GM19099 (cell line): ENCODE measurements at regions not wholly inside any gene's neighbourhood (a gene's known extent, or its start where the extent isn't known, plus 50 kb on each side); places are given as distances from the start of the nearest gene placed in this dataset.

ENCODE experiments used
- POLR2A ChIP-seq: IDR thresholded peaks from 3 replicates; pipeline ENCODE4 v1.6.1; 2011; ENCODE audit warnings: low read depth; ENCODE audit not compliant: insufficient read length; ENCODE audit errors: extremely low read depth

GRCh38 chr4:14917298-14917633 is 85.0 kb upstream of the CPEB2 start:
- no peak for TF ChIP-seq POLR2A

GRCh38 chr4:14918336-14918735 is 83.9 kb upstream of the CPEB2 start:
- TF ChIP-seq POLR2A: no peak

- no peak for TF ChIP-seq POLR2A
These were observed 82.5 kb upstream of the CPEB2 start for GRCh38 chr4:14919785-14920184.

DNA sequence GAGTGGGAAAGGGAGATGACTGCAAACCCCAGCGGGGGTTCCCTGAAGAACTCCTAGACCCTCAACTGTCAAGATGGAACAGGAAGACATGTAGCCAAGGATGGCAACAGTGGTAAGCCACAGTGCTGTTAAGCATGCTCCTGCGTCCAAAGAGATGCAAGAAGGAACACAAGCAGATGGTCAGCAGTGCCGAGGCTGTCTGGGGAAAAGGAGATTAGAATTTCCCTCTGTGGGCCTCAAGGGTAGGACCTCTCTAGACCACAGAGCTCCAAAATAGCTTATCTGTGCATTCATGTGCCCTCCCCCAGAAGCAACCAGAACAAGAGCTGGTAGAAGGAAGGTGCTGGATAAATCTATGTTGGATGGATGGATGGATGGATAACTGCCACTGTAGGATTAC is 82.0 kb upstream of the CPEB2 start:
- TF ChIP-seq POLR2A: no peak

DNA sequence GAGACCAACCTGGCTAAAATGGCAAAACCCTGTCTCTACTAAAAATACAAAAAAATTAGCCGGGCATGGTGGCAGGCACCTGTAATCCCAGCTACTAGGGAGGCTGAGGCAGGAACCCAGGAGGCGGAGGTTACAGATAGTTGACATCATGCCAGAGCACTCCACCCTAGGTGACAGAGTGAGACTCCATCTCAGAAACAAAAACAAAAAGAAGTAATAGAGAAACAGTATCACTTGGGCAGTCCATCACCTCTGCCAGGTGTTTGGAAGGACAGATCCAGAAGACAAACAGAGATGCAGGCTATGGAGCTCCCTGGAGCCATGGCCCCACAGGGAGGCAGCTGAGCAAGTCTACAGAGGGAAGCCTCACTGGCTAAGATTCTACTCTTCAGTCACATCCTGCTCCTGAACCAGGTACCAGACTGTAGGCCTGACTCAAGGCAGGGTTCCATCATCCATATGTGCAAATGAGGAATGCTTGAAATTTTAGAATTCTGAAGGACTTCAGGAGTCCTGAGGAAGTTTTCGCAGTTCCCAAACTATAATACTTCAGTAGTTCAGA is 81.4 kb upstream of the CPEB2 start:
- no peak for TF ChIP-seq POLR2A

GRCh38 chr4:14924076-14924811 is 78.0 kb upstream of the CPEB2 start:
- no peak for TF ChIP-seq POLR2A

GRCh38 chr4:14924812-14925344 is 77.4 kb upstream of the CPEB2 start:
- no peak for TF ChIP-seq POLR2A

DNA sequence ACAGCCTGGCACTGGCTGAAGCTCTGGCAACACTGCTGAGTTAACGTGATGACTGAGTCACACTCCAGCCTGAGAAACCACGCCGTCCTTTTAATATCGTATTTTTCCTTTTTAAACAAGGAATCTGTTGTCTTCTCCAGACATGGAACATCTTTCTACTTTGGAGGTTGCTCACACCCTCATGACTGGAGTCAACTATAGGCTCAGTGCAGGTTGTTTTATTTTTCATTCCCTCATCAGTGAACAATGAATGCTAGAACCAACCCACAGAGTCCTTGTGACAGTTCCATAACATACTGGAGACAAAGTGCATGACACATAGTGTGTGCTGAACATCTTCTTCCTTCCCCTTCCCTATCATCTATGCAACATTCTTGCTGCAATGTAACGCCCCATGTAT is 76.8 kb upstream of the CPEB2 start:
- TF ChIP-seq POLR2A: no peak

GRCh38 chr4:14926368-14926767 is 75.9 kb upstream of the CPEB2 start:
- TF ChIP-seq POLR2A: no peak

GRCh38 chr4:14928035-14928434 is 74.2 kb upstream of the CPEB2 start:
- no peak for TF ChIP-seq POLR2A

- TF ChIP-seq POLR2A: no peak
These were observed 72.6 kb upstream of the CPEB2 start for GRCh38 chr4:14929669-14930068.

DNA sequence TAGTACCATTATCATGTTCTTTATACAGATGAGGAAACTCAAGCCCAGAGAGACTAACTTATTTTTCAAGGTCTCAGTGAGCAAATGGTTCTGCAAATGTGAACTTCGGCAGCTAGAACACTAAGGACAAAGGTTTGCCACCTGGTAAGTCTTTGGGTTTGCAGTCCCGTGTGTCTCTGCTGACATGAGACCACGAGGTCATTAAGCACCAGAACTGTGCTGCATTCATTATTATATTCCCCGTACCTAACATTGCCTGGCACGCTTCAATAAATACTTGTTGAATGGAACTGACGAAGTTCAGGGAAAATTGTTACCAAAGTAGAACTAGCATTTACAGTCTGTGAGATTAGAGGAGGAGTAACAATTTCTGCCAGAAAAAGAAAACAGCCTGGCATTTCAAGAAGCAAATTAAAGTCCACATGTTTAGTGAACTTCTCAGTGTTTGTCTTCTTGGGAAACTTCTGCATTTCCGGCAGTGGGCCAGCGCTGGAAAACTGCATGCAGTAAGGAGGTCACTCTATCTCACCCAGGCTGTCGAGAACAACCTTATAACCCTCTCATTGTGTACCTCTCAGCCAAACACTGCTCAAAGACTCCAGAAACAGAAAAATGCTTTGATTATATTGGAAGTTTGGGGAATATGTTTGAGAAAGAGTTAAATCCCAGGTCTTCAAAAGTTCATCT is 67.4 kb upstream of the CPEB2 start:
- TF ChIP-seq POLR2A: no peak

DNA sequence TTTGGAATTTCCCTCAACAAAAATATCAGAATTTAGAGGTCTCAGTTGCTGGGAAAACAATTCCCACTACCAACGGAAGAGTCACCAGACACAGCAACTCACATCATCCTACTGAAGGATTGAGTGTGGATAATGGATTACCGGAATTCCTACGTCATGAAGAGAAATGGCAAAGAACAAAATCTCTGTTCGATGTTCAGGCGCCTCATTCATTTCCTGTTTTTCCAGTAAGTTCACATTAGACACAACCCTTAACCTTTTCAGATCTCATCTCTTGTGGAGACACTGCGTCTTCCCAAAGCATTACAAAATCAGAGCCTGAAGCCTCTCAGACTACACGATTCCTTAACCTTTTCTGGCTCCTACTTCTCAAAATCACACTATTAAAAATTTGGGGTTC is 58.5 kb upstream of the CPEB2 start:
- no peak for TF ChIP-seq POLR2A

- no peak for TF ChIP-seq POLR2A
These were observed 49.9 kb upstream of the CPEB2 start for GRCh38 chr4:14952352-14952751.
